IMR-90 (cell line): ENCODE measurements at regions not wholly inside any gene's neighbourhood (a gene's known extent, or its start where the extent isn't known, plus 50 kb on each side); places are given as distances from the start of the nearest gene placed in this dataset.

Experiments
- ATAC-seq: fragments of 200-7000 bp; cut with Tn5 transposase; 2 replicates; pipeline ENCODE4 v1.9.1; 2020; ENCODE audit warnings: low read depth, mild to moderate bottlenecking, moderate library complexity
- BruUV-seq: library from RNA; stranded (reverse); fragments of 400-500 nt; replicated peaks from 2 replicates; lab custom pipeline; 2021; lab: Mats Ljungman, UMichigan
- CTCF ChIA-PET: fragments of 300-600 bp; formaldehyde crosslinking; extraction: SDS; loops from one replicate; lab custom pipeline; 2021; ENCODE audit warnings: antibody characterized with exemption; lab: Yijun Ruan, JAX
- POLR2A ChIA-PET: fragments of 300-600 bp; sonication (Branson Sonifier 250); formaldehyde crosslinking; loops from one replicate; lab custom pipeline; 2022; ENCODE audit warnings: antibody characterized with exemption; ENCODE audit not compliant: unreplicated experiment; lab: Charles Lee
- DNase-seq: peaks from one replicate; pipeline ENCODE4 v3.0.0; 2013
- H2AFZ ChIP-seq: replicated peaks from 2 replicates; pipeline ENCODE3; 2013; ENCODE audit warnings: low read length, mild to moderate bottlenecking; ENCODE audit not compliant: poor library complexity
- H2AK5ac ChIP-seq: 2 replicates; pipeline ENCODE4 v1.6.1; 2013; ENCODE audit warnings: low read depth, low read length, inconsistent platforms
- H2AK9ac ChIP-seq: replicated peaks from 2 replicates; pipeline ENCODE3; 2013; ENCODE audit warnings: mild to moderate bottlenecking, low read depth, low read length, moderate library complexity; ENCODE audit not compliant: poor library complexity
- H2BK120ac ChIP-seq: 2 replicates; pipeline ENCODE4 v1.6.1; 2013; ENCODE audit warnings: low read depth, low read length, inconsistent platforms
- H2BK15ac ChIP-seq: 3 replicates; pipeline ENCODE4 v1.6.1; 2013; ENCODE audit warnings: low read depth, low read length, inconsistent platforms
- H2BK20ac ChIP-seq: 2 replicates; pipeline ENCODE4 v1.6.1; 2013; ENCODE audit warnings: low read depth, mild to moderate bottlenecking, inconsistent platforms, low read length, moderate library complexity
- H2BK5ac ChIP-seq: 2 replicates; pipeline ENCODE4 v1.6.1; 2013; ENCODE audit warnings: mild to moderate bottlenecking, low read depth, low read length, inconsistent platforms; ENCODE audit not compliant: poor library complexity, severe bottlenecking
- H3K14ac ChIP-seq: replicated peaks from 2 replicates; pipeline ENCODE4 v1.6.1; 2013; ENCODE audit warnings: low read depth, low read length, inconsistent platforms
- H3K18ac ChIP-seq: 2 replicates; pipeline ENCODE4 v1.6.1; 2013; ENCODE audit warnings: low read depth, low read length, control low read depth
- H3K23ac ChIP-seq: 2 replicates; pipeline ENCODE4 v1.6.1; 2013; ENCODE audit warnings: low read depth, low read length, inconsistent platforms
- H3K27ac ChIP-seq: 2 replicates; pipeline ENCODE4 v1.5.1; 2013; ENCODE audit warnings: mild to moderate bottlenecking, control low read depth, low read length; ENCODE audit not compliant: insufficient read depth
- H3K27me3 ChIP-seq: 2 replicates; pipeline ENCODE4 v1.6.1; 2013; ENCODE audit warnings: low read length; ENCODE audit not compliant: control insufficient read depth, insufficient read depth
- H3K36me3 ChIP-seq: 2 replicates; pipeline ENCODE4 v1.6.1; 2013; ENCODE audit warnings: low read length, mixed read lengths; ENCODE audit not compliant: control insufficient read depth, insufficient read depth
- H3K4ac ChIP-seq: 2 replicates; pipeline ENCODE4 v1.6.1; 2013; ENCODE audit warnings: low read depth, low read length, inconsistent platforms
- H3K4me1 ChIP-seq: 2 replicates; pipeline ENCODE4 v1.6.1; 2013; ENCODE audit warnings: low read length, mixed read lengths; ENCODE audit not compliant: control insufficient read depth, insufficient read depth
- H3K4me2 ChIP-seq: 2 replicates; pipeline ENCODE4 v1.6.1; 2013; ENCODE audit warnings: low read depth, mild to moderate bottlenecking, control low read depth, low read length, moderate library complexity
- H3K4me3 ChIP-seq: 2 replicates; pipeline ENCODE4 v1.5.1; 2013; ENCODE audit warnings: low read depth, mild to moderate bottlenecking, control low read depth, low read length, moderate library complexity; ENCODE audit not compliant: insufficient read depth
- H3K56ac ChIP-seq: 2 replicates; pipeline ENCODE4 v1.6.1; 2013; ENCODE audit warnings: low read length, inconsistent platforms; ENCODE audit not compliant: insufficient read depth; ENCODE audit errors: extremely low read depth
- H3K79me1 ChIP-seq, 2 experiments: 2 replicates each; pipeline ENCODE4 v1.6.1; 2013; ENCODE audit warnings: low read length in 2 of 2, inconsistent platforms in 1 of 2, low read depth in 1 of 2
- H3K9ac ChIP-seq: 2 replicates; pipeline ENCODE4 v1.6.1; 2013; ENCODE audit warnings: low read depth, low read length, control low read depth
- H3K9me1 ChIP-seq: 2 replicates; pipeline ENCODE4 v1.6.1; 2013; ENCODE audit warnings: low read length, inconsistent platforms; ENCODE audit not compliant: insufficient read depth
- H3K9me3 ChIP-seq: 2 replicates; pipeline ENCODE4 v1.6.1; 2013; ENCODE audit warnings: low read length; ENCODE audit not compliant: control insufficient read depth, insufficient read depth
- H4K20me1 ChIP-seq: 2 replicates; pipeline ENCODE4 v1.6.1; 2013; ENCODE audit warnings: low read length, inconsistent platforms; ENCODE audit not compliant: insufficient read depth
- H4K5ac ChIP-seq: 2 replicates; pipeline ENCODE4 v1.6.1; 2013; ENCODE audit warnings: mild to moderate bottlenecking, low read depth, low read length, control low read depth
- H4K8ac ChIP-seq, 2 experiments: 2 replicates each; pipeline ENCODE4 v1.6.1; 2013; ENCODE audit warnings: low read depth in 2 of 2, low read length in 2 of 2, control low read depth in 1 of 2, inconsistent platforms in 1 of 2
- H4K91ac ChIP-seq: 2 replicates; pipeline ENCODE4 v1.6.1; 2013; ENCODE audit warnings: low read depth, low read length, inconsistent platforms; ENCODE audit not compliant: insufficient read depth
- MAZ ChIP-seq: IDR thresholded peaks from 2 replicates; pipeline ENCODE4 v1.6.1; 2012; ENCODE audit warnings: low read depth, mild to moderate bottlenecking, low read length, improper control_type of control experiment, moderate library complexity, borderline replicate concordance
- WGBS, 2 experiments: methylation state at CpG; one replicate each; pipeline versions ENCODE4 v1.1.5 to v1.1.7; 2013; ENCODE audit warnings: missing lambda C conversion rate in 2 of 2; ENCODE audit not compliant: insufficient read length in 1 of 2; ENCODE audit errors: extremely low coverage in 2 of 2; 5-methylcytosine and 5-hydroxymethylcytosine counted together
- dilution Hi-C: fragments of 300-500 bp; cut with HindIII; formaldehyde crosslinking; loops from one replicate; pipeline ENCODE4 v1.14.3; 2018; ENCODE audit warnings: low sequenced_read_pairs; ENCODE audit not compliant: unreplicated experiment
- in situ Hi-C: fragments of 300-500 bp; cut with MboI; formaldehyde crosslinking; loops from 3 replicates; pipeline ENCODE4 v1.14.3; 2019; ENCODE audit warnings: low sequenced_read_pairs, inconsistent platforms, mixed read lengths
- intact Hi-C: fragments of 100-400 bp; cut with micrococcal nuclease; formaldehyde crosslinking; loops from 2 replicates; pipeline ENCODE4 v1.10.0; 2022

- intact Hi-C loops: no loop called here
- Histone ChIP-seq H3K4ac (no peak overlapping the region), H4K8ac (no peak overlapping the region), H2BK120ac (no peak overlapping the region), H3K4me2 (no peak overlapping the region), H3K36me3 (no peaks in the 10 kb centered on the region), H3K4me3 (no peak overlapping the region), H3K9me3 (peaks cover 10% of the 10 kb centered on the region), H2BK5ac (no peak overlapping the region), H3K9ac (no peak overlapping the region), H3K9me1 (no peaks in the 10 kb centered on the region), H2AK5ac (no peak overlapping the region), H3K14ac (no peak overlapping the region), H3K56ac (no peak overlapping the region), H4K91ac (no peak overlapping the region), H2BK20ac (no peak overlapping the region), H2AFZ (no peak overlapping the region), H2BK15ac (no peak overlapping the region), H4K5ac (no peak overlapping the region), H3K23ac (no peak overlapping the region), H3K18ac (no peak overlapping the region), H2AK9ac (no peak overlapping the region), H3K27ac (no peak overlapping the region), H3K27me3 (no peaks in the 10 kb centered on the region), H3K79me1 (no peaks in the 10 kb centered on the region), H4K20me1 (no peaks in the 10 kb centered on the region), H3K4me1 (no peaks in the 10 kb centered on the region)
- TF ChIP-seq MAZ: no peak
- DNase-seq: no peak
- dilution Hi-C loops: no loop called here
- in situ Hi-C loops: no loop called here
- no TSS peak for BruUV-seq
- ATAC-seq: no peak
- WGBS, 2 experiments: 19% methylated on average over 3 of the region's 5 CpGs; no CpG with 5 or more reads in 1 of the 2 experiments
- CTCF ChIA-PET: no interaction called here
- POLR2A ChIA-PET: no interaction called here
These were observed 1293.2 kb upstream of the FAM98A start for GRCh38 chr2:34892256-34892655.
